ENCODE measurements at regions not wholly inside any gene's neighbourhood (a gene's known extent, or its start where the extent isn't known, plus 50 kb on each side); places are given as distances from the start of the nearest gene placed in this dataset.

GRCh38 chr2:60351321-60351720, 202.1 kb downstream of the BCL11A start:
- TF ChIP-seq SIN3A (IDR thresholded peaks at IDR 0.05; ENCODE audit: borderline replicate concordance, insufficient read depth, low read depth, low read length), result no peak
- no peak for TF ChIP-seq CTCF (IDR thresholded peaks at IDR 0.05)
- TF ChIP-seq POLR2AphosphoS5 (IDR thresholded peaks at IDR 0.05; ENCODE audit: low read depth, low read length), result no peak
- TF ChIP-seq TCF7L2 (IDR thresholded peaks at IDR 0.05; ENCODE audit: low read depth, low read length), result no peak
